ENCODE measurements at regions not wholly inside any gene's neighbourhood (a gene's known extent, or its start where the extent isn't known, plus 50 kb on each side); places are given as distances from the start of the nearest gene placed in this dataset.
A peak's percentile ranks its signal among the peaks of the same experiment; 100 is the strongest.

DNA sequence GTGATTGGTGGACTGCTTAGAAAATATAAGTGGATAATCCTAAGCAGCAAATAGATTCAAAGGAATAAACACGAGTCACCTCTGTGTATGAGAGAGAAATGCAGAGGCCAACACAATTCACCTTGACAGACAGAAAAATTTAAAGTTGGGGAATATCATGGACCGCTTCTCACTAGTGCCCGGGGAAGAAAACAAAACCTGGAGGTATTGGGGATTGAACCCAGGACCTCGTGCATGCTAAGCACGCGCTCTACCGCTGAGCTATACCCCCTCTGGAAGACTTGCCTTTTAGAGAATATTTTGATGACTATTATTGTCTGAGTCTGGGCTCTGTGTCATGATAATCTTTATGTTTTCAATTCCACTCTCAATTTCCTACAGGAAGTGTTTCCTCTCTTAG, 111.9 kb downstream of the TRIM27 start:
- Histone ChIP-seq H3K9me3 (ENCODE audit: control insufficient read depth, insufficient read depth, low read length) (peaks cover 3% of the 10 kb centered on the region; the same call in 1 of the 2 replicates), H3K4me3 (ENCODE audit: low read depth, low read length) (no peak overlapping the region), H3K27ac (ENCODE audit: low read depth, low read length) (no peak overlapping the region), H3K27me3 (ENCODE audit: control insufficient read depth, insufficient read depth, low read length) (peaks cover 43% of the 10 kb centered on the region)
- POLR2A ChIA-PET = no interaction called here
- DNase-seq (ENCODE audit: low read depth, low spot score) = no peak
- TF ChIP-seq, protein P1, sequence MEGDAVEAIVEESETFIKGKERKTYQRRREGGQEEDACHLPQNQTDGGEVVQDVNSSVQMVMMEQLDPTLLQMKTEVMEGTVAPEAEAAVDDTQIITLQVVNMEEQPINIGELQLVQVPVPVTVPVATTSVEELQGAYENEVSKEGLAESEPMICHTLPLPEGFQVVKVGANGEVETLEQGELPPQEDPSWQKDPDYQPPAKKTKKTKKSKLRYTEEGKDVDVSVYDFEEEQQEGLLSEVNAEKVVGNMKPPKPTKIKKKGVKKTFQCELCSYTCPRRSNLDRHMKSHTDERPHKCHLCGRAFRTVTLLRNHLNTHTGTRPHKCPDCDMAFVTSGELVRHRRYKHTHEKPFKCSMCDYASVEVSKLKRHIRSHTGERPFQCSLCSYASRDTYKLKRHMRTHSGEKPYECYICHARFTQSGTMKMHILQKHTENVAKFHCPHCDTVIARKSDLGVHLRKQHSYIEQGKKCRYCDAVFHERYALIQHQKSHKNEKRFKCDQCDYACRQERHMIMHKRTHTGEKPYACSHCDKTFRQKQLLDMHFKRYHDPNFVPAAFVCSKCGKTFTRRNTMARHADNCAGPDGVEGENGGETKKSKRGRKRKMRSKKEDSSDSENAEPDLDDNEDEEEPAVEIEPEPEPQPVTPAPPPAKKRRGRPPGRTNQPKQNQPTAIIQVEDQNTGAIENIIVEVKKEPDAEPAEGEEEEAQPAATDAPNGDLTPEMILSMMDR (IDR thresholded peaks at IDR 0.05; ENCODE audit: low read depth, low read length) = no peak
- CTCF ChIA-PET = interaction anchor here (2.3 kb wide), 1 partner anchor 28 kb away, joined by 9 read pairs; no protein-coding TSS in a partner anchor

DNA sequence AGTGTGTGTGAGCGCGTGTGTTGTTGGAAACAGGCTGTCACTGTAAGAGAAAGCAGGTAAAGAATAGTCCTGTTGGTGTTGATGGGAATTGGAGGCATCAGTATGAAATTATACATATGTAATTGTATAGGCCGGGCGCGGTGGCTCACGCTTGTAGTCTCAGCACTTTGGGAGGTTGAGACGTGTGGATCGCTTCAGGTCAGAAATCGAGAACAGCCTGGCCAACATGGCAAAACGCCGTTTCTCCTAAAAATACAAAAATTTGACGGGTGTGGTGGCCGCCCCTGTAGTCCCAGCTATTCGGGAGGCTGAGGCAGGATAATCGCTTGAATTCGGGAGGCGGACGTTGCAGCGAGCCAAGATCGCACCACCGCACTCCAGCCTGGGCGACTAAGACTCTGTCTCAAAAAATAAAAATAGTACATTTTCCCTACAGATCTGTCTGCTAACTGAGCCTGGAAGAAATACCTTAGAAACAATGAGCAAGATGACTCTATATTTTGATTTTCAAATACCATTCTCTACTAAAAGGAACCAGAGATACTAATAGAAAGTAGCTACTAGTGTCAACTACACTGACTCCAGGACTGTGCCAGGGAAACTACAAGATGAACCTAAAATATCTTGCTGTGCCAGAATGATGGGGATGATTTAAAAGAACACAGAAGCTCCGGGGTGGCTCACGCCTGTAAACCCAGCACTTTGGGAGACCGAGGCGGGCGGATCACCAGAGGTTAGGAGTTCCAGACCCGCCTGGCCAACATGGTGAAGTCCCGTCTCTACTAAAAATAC, 110.8 kb downstream of the TRIM27 start:
- Histone ChIP-seq H3K27me3 (ENCODE audit: control insufficient read depth, insufficient read depth, low read length) (peaks cover 42% of the 10 kb centered on the region), H3K9me3 (ENCODE audit: control insufficient read depth, insufficient read depth, low read length) (peaks cover 3% of the 10 kb centered on the region; the same call in 1 of the 2 replicates), H3K4me3 (ENCODE audit: low read depth, low read length) (no peak overlapping the region), H3K27ac (ENCODE audit: low read depth, low read length) (no peak overlapping the region)
- POLR2A ChIA-PET = interaction anchor here (0.6 kb wide), 1 partner anchor 83 kb away, joined by 4 read pairs; no protein-coding TSS in a partner anchor
- no peak for DNase-seq (ENCODE audit: low read depth, low spot score)
- TF ChIP-seq, protein P1 (IDR thresholded peaks at IDR 0.05; ENCODE audit: low read depth, low read length) = no peak
- CTCF ChIA-PET = no interaction called here

DNA sequence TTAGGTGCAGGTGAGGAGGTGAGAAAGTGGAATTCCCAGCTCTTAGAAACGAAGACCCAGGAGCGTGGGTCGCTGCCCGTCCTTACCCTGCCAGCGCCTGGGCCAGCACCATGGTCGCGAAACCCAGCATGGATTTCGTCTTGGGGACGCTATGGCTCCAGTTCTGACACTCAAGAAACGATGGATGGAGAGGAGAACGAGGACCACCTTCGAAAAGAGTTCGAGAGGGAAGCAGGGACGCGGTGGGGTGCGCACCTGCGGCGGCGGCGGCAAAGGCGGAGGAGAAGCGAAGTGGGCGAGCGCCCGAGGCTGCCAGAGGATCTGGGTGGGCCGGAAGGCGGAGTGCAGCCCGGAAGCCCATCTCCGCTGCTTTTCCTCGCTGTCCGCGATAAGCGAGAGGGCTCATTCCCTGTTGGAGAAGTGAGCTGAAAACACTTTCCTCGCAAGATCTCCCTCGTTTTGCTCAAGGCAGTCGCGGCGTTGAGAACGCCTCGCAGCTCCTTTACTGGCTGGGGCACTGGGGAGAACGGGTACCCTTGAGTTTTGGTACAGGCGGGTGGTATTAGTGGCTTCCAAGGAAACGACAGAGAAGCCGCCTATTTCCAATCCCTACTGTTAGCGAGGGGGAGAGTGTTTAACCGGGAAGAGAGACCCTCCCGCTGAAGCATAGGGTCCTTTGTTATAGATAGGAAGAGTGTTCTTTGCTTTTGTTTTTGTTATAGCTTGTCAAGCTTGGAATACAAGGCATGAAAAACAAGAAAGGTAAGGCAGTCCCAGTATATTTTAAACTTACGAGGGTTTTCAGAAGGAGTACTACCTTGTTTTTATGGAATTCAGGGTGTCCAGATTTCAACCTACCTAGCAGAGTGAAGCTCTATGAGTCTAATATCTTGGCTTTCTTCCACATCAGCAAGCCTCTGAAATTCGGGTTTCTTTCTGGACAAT, 109.5 kb downstream of the TRIM27 start:
- DNase-seq (ENCODE audit: low read depth, low spot score) = no peak
- Histone ChIP-seq H3K27me3 (ENCODE audit: control insufficient read depth, insufficient read depth, low read length) (peaks cover 42% of the 10 kb centered on the region), H3K27ac (ENCODE audit: low read depth, low read length) (no peak overlapping the region), H3K4me3 (ENCODE audit: low read depth, low read length) (peak overlapping the region; percentile 49), H3K9me3 (ENCODE audit: control insufficient read depth, insufficient read depth, low read length) (peaks cover 3% of the 10 kb centered on the region; the same call in 1 of the 2 replicates)
- ChIA-PET POLR2A (no interaction called here), CTCF (no interaction called here)
- TF ChIP-seq, protein P1 (IDR thresholded peaks at IDR 0.05; ENCODE audit: low read depth, low read length) = no peak

DNA sequence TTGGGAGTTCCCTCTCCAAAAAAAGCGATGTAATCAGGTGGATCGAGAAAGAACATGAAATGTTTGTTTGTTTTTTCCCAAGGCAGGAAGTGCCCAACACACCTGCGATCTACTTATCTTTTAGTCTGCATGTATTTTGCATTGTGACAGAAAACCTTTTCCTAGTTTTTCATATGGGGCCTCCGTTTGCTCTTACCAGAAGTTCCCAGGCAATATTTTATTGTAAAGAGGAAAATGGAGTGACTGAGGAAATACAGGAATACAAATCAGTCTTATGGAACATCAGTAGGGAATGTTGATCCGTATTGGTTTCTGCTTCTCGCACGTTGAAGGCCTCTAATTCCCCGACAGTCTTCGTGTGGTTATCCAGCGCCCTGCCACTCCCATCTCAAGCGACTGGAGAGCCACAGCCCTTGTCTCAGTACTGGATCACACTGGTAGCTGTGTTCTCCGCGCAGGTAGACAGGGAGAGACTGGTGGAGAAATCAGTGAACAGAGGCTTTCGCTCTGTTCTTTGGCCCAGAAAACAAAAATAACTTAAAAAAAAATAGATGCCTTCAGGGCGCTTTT, 107.4 kb downstream of the TRIM27 start:
- TF ChIP-seq, protein P1 (IDR thresholded peaks at IDR 0.05; ENCODE audit: low read depth, low read length) = no peak
- CTCF ChIA-PET = no interaction called here
- POLR2A ChIA-PET = no interaction called here
- Histone ChIP-seq H3K4me3 (ENCODE audit: low read depth, low read length) (peak overlapping the region; percentile 31), H3K27ac (ENCODE audit: low read depth, low read length) (no peak overlapping the region), H3K9me3 (ENCODE audit: control insufficient read depth, insufficient read depth, low read length) (peaks cover 3% of the 10 kb centered on the region; the same call in 1 of the 2 replicates), H3K27me3 (ENCODE audit: control insufficient read depth, insufficient read depth, low read length) (peaks cover 31% of the 10 kb centered on the region)
- DNase-seq (ENCODE audit: low read depth, low spot score) = no peak
